GM18951 (cell line): ENCODE measurements at regions not wholly inside any gene's neighbourhood (a gene's known extent, or its start where the extent isn't known, plus 50 kb on each side); places are given as distances from the start of the nearest gene placed in this dataset.

Experiments
- POLR2A ChIP-seq: IDR thresholded peaks from 4 replicates; pipeline ENCODE4 v1.6.1; 2011; ENCODE audit warnings: mild to moderate bottlenecking; ENCODE audit not compliant: insufficient read length, insufficient read depth; ENCODE audit errors: extremely low read depth
- in situ Hi-C: fragments of 300-500 bp; cut with MboI; formaldehyde crosslinking; loops from one replicate; pipeline ENCODE4 v1.12.0; 2022; ENCODE audit warnings: low sequenced_read_pairs, mixed read lengths, inconsistent platforms; ENCODE audit not compliant: unreplicated experiment

- no peak for TF ChIP-seq POLR2A
- in situ Hi-C loops: no loop called here
These were observed 83.9 kb upstream of the EIF5 start for GRCh38 chr14:103250181-103250580.

- TF ChIP-seq POLR2A: no peak
These were observed 83.2 kb upstream of the EIF5 start for GRCh38 chr14:103250874-103251273.

GRCh38 chr14:103255555-103255954 lies 78.5 kb upstream of the EIF5 start:
- in situ Hi-C loops: no loop called here
- no peak for TF ChIP-seq POLR2A

More at GRCh38 chr14:103250874-103251273, 83.2 kb upstream of the EIF5 start:
- in situ Hi-C loops: no loop called here

- TF ChIP-seq POLR2A: no peak
- in situ Hi-C loops: no loop called here
These were observed 77.6 kb upstream of the EIF5 start for GRCh38 chr14:103256406-103256805.

- in situ Hi-C loops: no loop called here
- TF ChIP-seq POLR2A: no peak
These were observed 76.7 kb upstream of the EIF5 start for GRCh38 chr14:103257211-103257962.

GRCh38 chr14:103258211-103258610 lies 75.8 kb upstream of the EIF5 start:
- in situ Hi-C loops: no loop called here
- TF ChIP-seq POLR2A: no peak

- in situ Hi-C loops: no loop called here
- no peak for TF ChIP-seq POLR2A
These were observed 74.9 kb upstream of the EIF5 start for GRCh38 chr14:103259184-103259583.

GRCh38 chr14:103259801-103260628 lies 74.0 kb upstream of the EIF5 start:
- in situ Hi-C loops: no loop called here

GRCh38 chr14:103260629-103261124 lies 73.4 kb upstream of the EIF5 start:
- no peak for TF ChIP-seq POLR2A

More at GRCh38 chr14:103259801-103260628, 74.0 kb upstream of the EIF5 start:
- TF ChIP-seq POLR2A: no peak

GRCh38 chr14:103267226-103267910 lies 66.7 kb upstream of the EIF5 start:
- in situ Hi-C loops: no loop called here

More at GRCh38 chr14:103260629-103261124, 73.4 kb upstream of the EIF5 start:
- in situ Hi-C loops: no loop called here

GRCh38 chr14:103271189-103271588 lies 62.8 kb upstream of the EIF5 start:
- in situ Hi-C loops: no loop called here
- TF ChIP-seq POLR2A: no peak

More at GRCh38 chr14:103267226-103267910, 66.7 kb upstream of the EIF5 start:
- TF ChIP-seq POLR2A: no peak

- TF ChIP-seq POLR2A: no peak
- in situ Hi-C loops: no loop called here
These were observed 60.8 kb upstream of the EIF5 start for GRCh38 chr14:103273145-103273744.
